ENCODE measurements at regions not wholly inside any gene's neighbourhood (a gene's known extent, or its start where the extent isn't known, plus 50 kb on each side); places are given as distances from the start of the nearest gene placed in this dataset.

DNA sequence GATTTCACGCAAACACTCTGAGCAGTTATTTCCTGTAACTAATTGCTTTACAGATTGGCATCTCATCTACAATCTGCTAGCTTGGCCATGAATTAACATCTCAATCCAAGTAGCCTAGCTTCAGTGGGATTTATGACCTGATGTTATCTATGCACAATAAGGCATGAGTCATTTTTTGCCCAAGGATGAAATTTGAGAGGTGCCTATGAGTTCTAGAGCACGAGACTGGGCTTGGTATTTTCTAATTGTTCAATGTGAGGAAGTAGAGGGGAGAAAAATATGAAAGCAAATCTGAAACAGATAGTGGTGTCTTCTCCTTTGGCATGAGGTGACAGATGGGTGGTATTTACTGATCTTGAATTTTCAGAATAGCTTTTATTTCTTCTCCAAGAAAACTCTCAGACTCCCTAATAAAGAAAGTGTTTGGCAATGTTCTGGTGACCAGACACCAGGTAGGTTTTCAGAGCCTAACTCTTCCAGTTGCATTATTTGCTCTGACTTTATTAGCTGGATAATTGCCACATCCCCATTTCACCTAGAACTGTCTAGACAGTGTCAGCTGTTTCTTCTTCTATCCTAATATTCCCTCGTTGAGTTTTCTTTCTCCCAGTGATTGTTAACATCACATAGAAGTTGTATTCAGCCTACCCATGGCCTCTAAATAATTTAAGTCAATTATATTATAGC is 301.0 kb upstream of the UMPS start:
- TF ChIP-seq CTCF (IDR thresholded peaks at IDR 0.05; ENCODE audit: low read length) = no peak
- no peak for TF ChIP-seq EZH2 (IDR thresholded peaks at IDR 0.05; ENCODE audit: borderline replicate concordance, low read length)
